Chondrocyte (in vitro differentiated cells): ENCODE measurements at regions not wholly inside any gene's neighbourhood (a gene's known extent, or its start where the extent isn't known, plus 50 kb on each side); places are given as distances from the start of the nearest gene placed in this dataset.

Source experiments
- DNase-seq: peaks from one replicate; pipeline ENCODE4 v3.0.0; 2021; ENCODE audit warnings: mixed read lengths, low spot score
- H3K27ac Mint-ChIP-seq: one replicate; pipeline ENCODE4 v1.8.0; 2021; ENCODE audit warnings: mild to moderate bottlenecking, moderate library complexity, mixed read lengths; ENCODE audit not compliant: unreplicated experiment
- H3K27me3 Mint-ChIP-seq: 2 replicates; pipeline ENCODE4 v1.8.0; 2021; ENCODE audit warnings: low read depth, mixed read lengths
- H3K36me3 Mint-ChIP-seq: 2 replicates; pipeline ENCODE4 v1.8.0; 2021; ENCODE audit warnings: low read depth, mixed read lengths
- H3K4me1 Mint-ChIP-seq: 2 replicates; pipeline ENCODE4 v1.8.0; 2021; ENCODE audit warnings: low read depth, mild to moderate bottlenecking, mixed read lengths
- H3K4me3 Mint-ChIP-seq: one replicate; pipeline ENCODE4 v1.8.0; 2021; ENCODE audit warnings: mild to moderate bottlenecking, moderate library complexity, mixed read lengths; ENCODE audit not compliant: unreplicated experiment
- H3K9me3 Mint-ChIP-seq: 2 replicates; pipeline ENCODE4 v1.8.0; 2021; ENCODE audit warnings: low read depth, mixed read lengths
- TF ChIP-seq, protein P1 (sequence below): fragments of 200-600 bp; sonication (generic); IDR thresholded peaks from 2 replicates; pipeline ENCODE4 v1.5.0; 2021; ENCODE audit warnings: antibody characterized with exemption, mild to moderate bottlenecking, moderate library complexity

DNA sequence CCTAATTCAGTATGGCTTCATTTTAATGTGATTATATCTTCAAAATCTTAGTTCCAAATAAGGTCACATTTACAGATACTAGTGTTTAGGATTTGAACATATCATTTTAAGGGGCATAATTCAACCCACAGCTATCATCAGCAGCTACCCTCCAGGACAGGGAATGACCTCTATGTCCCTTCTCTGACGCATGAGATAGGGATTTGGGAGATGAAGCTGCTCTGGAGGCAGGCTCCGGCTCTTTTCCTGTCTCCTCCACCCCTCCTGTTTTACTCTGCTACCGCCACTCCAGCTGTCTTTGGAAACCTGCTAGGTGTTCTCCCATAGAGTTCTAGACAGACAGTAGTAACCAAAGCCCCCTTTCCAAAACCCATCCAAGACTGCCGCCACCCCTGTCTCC lies 119.2 kb downstream of the CARTPT start:
- TF ChIP-seq, protein P1, sequence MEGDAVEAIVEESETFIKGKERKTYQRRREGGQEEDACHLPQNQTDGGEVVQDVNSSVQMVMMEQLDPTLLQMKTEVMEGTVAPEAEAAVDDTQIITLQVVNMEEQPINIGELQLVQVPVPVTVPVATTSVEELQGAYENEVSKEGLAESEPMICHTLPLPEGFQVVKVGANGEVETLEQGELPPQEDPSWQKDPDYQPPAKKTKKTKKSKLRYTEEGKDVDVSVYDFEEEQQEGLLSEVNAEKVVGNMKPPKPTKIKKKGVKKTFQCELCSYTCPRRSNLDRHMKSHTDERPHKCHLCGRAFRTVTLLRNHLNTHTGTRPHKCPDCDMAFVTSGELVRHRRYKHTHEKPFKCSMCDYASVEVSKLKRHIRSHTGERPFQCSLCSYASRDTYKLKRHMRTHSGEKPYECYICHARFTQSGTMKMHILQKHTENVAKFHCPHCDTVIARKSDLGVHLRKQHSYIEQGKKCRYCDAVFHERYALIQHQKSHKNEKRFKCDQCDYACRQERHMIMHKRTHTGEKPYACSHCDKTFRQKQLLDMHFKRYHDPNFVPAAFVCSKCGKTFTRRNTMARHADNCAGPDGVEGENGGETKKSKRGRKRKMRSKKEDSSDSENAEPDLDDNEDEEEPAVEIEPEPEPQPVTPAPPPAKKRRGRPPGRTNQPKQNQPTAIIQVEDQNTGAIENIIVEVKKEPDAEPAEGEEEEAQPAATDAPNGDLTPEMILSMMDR: no peak
- Mint-ChIP-seq H3K9me3 (peaks cover 8% of the 10 kb centered on the region), H3K4me1 (no peaks in the 10 kb centered on the region), H3K27me3 (no peaks in the 10 kb centered on the region), H3K36me3 (peaks cover 2% of the 10 kb centered on the region), H3K27ac (no peak overlapping the region), H3K4me3 (no peak overlapping the region)
- no peak for DNase-seq

DNA sequence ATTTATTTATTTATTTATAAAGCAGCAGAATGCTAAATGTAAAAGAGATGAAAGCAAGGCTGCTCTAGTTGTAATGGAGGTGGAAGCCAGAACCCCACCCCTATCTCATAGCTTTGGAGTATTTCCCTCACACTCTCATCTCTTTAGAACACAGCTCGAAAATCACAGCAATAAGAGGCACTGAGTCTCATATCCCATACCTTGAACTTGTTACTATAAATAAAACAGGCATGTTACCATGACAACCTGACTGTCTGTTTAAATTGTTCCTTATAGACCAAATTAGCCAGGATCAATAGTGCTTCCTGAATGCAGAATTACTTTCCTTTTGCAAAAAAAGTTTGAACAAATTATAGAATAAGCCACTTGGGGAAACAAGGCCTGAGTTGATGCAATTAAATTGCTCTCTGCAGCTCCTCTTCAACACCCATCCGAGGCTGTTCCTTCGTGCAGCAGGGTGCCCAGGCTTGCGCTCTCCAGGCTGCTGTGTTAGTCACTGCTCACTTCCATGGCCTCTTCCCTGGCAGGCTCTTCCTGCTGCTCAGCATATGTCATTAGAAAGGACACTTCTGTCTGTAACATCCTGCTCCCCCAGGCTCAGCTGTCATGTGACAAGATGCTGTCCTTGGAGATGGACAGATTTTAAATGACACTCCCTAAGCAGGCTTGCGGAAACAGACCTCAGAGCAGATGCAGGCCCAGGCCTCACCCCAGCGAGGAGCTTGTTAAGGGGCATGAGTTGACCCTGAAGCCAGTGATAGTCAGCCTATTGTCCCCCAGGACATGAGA lies 120.2 kb downstream of the CARTPT start:
- H3K36me3 Mint-ChIP-seq: peaks cover 2% of the 10 kb centered on the region
- H3K27ac Mint-ChIP-seq: no peak overlapping the region
- no peak for DNase-seq
- no peaks in the 10 kb centered on the region for H3K27me3 Mint-ChIP-seq
- H3K4me3 Mint-ChIP-seq: no peak overlapping the region
- H3K4me1 Mint-ChIP-seq: no peaks in the 10 kb centered on the region
- TF ChIP-seq, protein P1: no peak
- H3K9me3 Mint-ChIP-seq: peaks cover 8% of the 10 kb centered on the region

DNA sequence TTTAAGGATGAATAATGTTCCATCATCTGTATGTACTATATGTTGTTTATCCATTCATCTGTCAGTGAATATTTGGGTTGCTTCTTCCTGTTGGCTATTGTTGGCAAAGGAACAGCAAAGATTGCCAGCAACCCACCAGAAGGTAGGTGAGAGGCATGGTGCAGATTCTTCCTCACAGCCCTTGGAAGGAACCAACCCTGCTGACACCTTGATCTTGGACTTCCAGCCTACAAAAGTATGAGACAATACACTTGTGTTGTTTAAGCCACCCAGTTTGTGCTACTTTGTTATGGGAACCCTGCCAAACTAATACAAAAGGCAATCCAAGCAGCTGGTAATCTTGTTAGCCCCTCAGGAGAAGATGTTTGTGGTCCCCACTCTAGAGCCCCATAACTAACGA lies 122.0 kb downstream of the CARTPT start:
- Mint-ChIP-seq H3K27ac (no peak overlapping the region), H3K36me3 (peaks cover 2% of the 10 kb centered on the region), H3K27me3 (peaks cover 3% of the 10 kb centered on the region), H3K9me3 (peaks cover 10% of the 10 kb centered on the region), H3K4me3 (no peak overlapping the region), H3K4me1 (no peaks in the 10 kb centered on the region)
- DNase-seq: no peak
- TF ChIP-seq, protein P1: no peak

DNA sequence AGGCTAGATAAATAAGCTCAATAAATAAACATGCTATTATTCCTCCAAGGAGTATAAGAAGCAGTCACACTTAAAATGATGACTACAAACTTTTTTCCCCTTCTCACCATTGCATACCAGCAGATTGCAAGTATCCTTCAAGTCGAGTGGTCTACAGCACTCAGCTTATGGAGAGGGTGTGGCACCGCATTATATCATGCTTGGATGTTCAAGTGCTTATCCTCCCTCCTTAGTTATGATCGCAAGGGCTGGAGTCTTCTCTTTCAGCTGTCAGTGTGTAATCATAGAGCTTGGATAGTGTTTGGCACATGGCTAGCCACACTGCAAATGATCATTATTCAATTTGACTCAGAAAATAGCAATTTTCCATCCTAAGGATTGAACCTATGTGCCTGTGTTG lies 124.0 kb downstream of the CARTPT start:
- TF ChIP-seq, protein P1: no peak

DNA sequence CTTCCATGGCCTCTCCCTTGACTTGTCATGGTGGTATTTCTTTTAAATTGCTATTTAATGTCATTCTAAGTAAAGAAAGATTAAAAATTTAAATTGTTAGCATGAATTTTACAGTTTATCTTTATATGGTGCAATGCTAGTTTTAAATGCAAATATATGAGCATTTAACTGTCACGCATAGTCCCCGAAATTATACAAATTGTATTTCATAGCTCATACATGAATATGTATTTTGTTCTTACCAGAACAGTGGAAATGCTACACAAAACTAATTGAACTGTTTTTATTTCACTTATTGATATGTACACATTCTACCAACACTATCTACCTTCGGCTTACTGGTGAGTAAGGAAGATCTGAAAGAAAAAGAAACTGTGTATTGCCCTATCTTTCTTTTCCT lies 125.8 kb downstream of the CARTPT start:
- H3K27ac Mint-ChIP-seq: no peak overlapping the region
- peaks cover 6% of the 10 kb centered on the region for H3K36me3 Mint-ChIP-seq
- peaks cover 28% of the 10 kb centered on the region for H3K9me3 Mint-ChIP-seq
- no peak for DNase-seq
- peaks cover 12% of the 10 kb centered on the region for H3K27me3 Mint-ChIP-seq
- no peak overlapping the region for H3K4me3 Mint-ChIP-seq
- TF ChIP-seq, protein P1: no peak
- H3K4me1 Mint-ChIP-seq: no peaks in the 10 kb centered on the region

More for the DNA sequence above, 124.0 kb downstream of the CARTPT start:
- H3K4me1 Mint-ChIP-seq: no peaks in the 10 kb centered on the region
- peaks cover 4% of the 10 kb centered on the region for H3K36me3 Mint-ChIP-seq
- no peak for DNase-seq
- no peak overlapping the region for H3K4me3 Mint-ChIP-seq
- H3K27me3 Mint-ChIP-seq: peaks cover 12% of the 10 kb centered on the region
- H3K9me3 Mint-ChIP-seq: peaks cover 26% of the 10 kb centered on the region
- H3K27ac Mint-ChIP-seq: no peak overlapping the region
